Colonic mucosa (tissue), 4 donors: ENCODE measurements at regions not wholly inside any gene's neighbourhood (a gene's known extent, or its start where the extent isn't known, plus 50 kb on each side); places are given as distances from the start of the nearest gene placed in this dataset.

Experiments used
- DNase-seq: peaks from one replicate; pipeline ENCODE4 v3.0.0-alpha.2; 2020
- H3K27ac ChIP-seq: fragments of 200-600 bp; one replicate; pipeline ENCODE4 v1.8.0; 2021
- H3K27me3 ChIP-seq: fragments of 200-600 bp; one replicate; pipeline ENCODE4 v1.8.0; 2021
- H3K36me3 ChIP-seq: fragments of 200-600 bp; one replicate; pipeline ENCODE4 v1.8.0; 2021
- H3K4me1 ChIP-seq: fragments of 200-600 bp; one replicate; pipeline ENCODE4 v1.8.0; 2021; ENCODE audit warnings: mild to moderate bottlenecking
- H3K4me3 ChIP-seq: fragments of 200-600 bp; one replicate; pipeline ENCODE4 v1.8.0; 2021
- H3K9ac ChIP-seq, 2 donors: one replicate each; pipeline ENCODE4 v1.7.0; 2013; ENCODE audit warnings: control low read depth in 2 of 2, low read depth in 2 of 2, low read length in 2 of 2
- H3K9me3 ChIP-seq: fragments of 200-600 bp; one replicate; pipeline ENCODE4 v1.8.0; 2021
- intact Hi-C: fragments of 100-400 bp; cut with DNase I; formaldehyde crosslinking; loops from one replicate; pipeline ENCODE4 v1.14.1; 2022
- TF ChIP-seq, protein P1 (sequence below): fragments of 200-600 bp; IDR thresholded peaks from one replicate; pipeline ENCODE4 v1.8.0; 2022; ENCODE audit warnings: antibody characterized with exemption, mild to moderate bottlenecking
- donor health status: healthy.
- donor health status: DM: no; HTN: no; CAD: no.
- donor health status: DM: no; HTN: no; CAD: no.

- Histone ChIP-seq H3K9ac (no peak overlapping the region), H3K27ac (no peak overlapping the region), H3K9me3 (no peaks in the 10 kb centered on the region), H3K36me3 (no peaks in the 10 kb centered on the region), H3K4me1 (no peaks in the 10 kb centered on the region), H3K27me3 (no peaks in the 10 kb centered on the region), H3K4me3 (no peak overlapping the region)
- intact Hi-C loops, result no loop called here
- DNase-seq, result no peak
- TF ChIP-seq, protein P1, sequence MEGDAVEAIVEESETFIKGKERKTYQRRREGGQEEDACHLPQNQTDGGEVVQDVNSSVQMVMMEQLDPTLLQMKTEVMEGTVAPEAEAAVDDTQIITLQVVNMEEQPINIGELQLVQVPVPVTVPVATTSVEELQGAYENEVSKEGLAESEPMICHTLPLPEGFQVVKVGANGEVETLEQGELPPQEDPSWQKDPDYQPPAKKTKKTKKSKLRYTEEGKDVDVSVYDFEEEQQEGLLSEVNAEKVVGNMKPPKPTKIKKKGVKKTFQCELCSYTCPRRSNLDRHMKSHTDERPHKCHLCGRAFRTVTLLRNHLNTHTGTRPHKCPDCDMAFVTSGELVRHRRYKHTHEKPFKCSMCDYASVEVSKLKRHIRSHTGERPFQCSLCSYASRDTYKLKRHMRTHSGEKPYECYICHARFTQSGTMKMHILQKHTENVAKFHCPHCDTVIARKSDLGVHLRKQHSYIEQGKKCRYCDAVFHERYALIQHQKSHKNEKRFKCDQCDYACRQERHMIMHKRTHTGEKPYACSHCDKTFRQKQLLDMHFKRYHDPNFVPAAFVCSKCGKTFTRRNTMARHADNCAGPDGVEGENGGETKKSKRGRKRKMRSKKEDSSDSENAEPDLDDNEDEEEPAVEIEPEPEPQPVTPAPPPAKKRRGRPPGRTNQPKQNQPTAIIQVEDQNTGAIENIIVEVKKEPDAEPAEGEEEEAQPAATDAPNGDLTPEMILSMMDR, result no peak
Observed at GRCh38 chr5:39482098-39482497, 57.3 kb upstream of the DAB2 start.

DNA sequence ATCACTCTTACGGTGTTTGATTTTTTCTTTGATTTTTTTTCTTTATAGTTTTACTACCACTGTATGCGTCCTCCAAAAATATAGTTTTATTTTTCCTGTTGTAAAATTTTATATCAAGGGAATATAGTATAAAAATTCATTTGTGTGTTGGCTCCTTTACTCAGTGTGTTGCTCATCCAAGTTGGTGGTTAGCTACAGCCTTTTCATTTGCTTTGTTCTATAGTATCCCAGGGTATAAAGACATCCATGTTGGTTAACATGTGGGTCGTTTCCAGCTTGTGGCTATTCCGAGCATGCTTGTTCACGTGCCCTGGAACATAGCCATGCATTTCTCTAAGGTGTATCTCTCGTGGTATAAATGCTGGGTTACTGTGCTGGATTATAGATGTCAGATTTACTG, 54.8 kb upstream of the DAB2 start:
- H3K27me3 ChIP-seq, result no peaks in the 10 kb centered on the region
- no peaks in the 10 kb centered on the region for H3K9me3 ChIP-seq
- H3K4me3 ChIP-seq, result no peak overlapping the region
- intact Hi-C loops, result no loop called here
- no peak overlapping the region for H3K9ac ChIP-seq
- peak; percentile 45 for DNase-seq
- no peak overlapping the region for H3K27ac ChIP-seq
- no peaks in the 10 kb centered on the region for H3K36me3 ChIP-seq
- no peaks in the 10 kb centered on the region for H3K4me1 ChIP-seq
- TF ChIP-seq, protein P1, result no peak

DNA sequence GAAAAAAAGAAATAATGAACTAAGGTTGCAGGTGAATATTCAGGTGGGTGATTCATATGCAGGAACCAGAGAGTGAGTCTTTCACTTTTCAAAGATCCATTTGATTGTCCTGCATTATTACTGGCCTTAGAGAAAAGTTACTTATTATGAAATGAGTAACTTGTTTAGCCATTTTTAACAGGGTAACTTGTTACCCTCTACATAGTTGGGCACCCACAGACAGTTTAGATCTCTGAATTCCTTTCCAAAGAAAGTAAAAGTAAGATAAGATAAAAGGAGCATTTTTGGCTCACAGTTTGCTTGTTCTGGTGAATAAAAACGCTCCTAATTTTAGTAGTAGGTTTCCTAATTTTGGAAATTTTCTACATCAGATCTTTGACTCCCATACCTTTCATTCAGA, 54.1 kb upstream of the DAB2 start:
- H3K27me3 ChIP-seq, result no peaks in the 10 kb centered on the region
- intact Hi-C loops, result no loop called here
- no peak overlapping the region for H3K27ac ChIP-seq
- TF ChIP-seq, protein P1, result no peak
- H3K9me3 ChIP-seq, result no peaks in the 10 kb centered on the region
- no peaks in the 10 kb centered on the region for H3K4me1 ChIP-seq
- H3K4me3 ChIP-seq, result no peak overlapping the region
- H3K36me3 ChIP-seq, result no peaks in the 10 kb centered on the region
- DNase-seq, result no peak
- H3K9ac ChIP-seq, result no peak overlapping the region

GRCh38 chr5:39476843-39477220, 52.1 kb upstream of the DAB2 start:
- DNase-seq, result no peak
- Histone ChIP-seq H3K27ac (no peak overlapping the region), H3K4me3 (no peak overlapping the region), H3K36me3 (no peaks in the 10 kb centered on the region), H3K4me1 (no peaks in the 10 kb centered on the region), H3K9me3 (no peaks in the 10 kb centered on the region), H3K27me3 (no peaks in the 10 kb centered on the region), H3K9ac (no peak overlapping the region)
- TF ChIP-seq, protein P1, result no peak
- intact Hi-C loops, result no loop called here

DNA sequence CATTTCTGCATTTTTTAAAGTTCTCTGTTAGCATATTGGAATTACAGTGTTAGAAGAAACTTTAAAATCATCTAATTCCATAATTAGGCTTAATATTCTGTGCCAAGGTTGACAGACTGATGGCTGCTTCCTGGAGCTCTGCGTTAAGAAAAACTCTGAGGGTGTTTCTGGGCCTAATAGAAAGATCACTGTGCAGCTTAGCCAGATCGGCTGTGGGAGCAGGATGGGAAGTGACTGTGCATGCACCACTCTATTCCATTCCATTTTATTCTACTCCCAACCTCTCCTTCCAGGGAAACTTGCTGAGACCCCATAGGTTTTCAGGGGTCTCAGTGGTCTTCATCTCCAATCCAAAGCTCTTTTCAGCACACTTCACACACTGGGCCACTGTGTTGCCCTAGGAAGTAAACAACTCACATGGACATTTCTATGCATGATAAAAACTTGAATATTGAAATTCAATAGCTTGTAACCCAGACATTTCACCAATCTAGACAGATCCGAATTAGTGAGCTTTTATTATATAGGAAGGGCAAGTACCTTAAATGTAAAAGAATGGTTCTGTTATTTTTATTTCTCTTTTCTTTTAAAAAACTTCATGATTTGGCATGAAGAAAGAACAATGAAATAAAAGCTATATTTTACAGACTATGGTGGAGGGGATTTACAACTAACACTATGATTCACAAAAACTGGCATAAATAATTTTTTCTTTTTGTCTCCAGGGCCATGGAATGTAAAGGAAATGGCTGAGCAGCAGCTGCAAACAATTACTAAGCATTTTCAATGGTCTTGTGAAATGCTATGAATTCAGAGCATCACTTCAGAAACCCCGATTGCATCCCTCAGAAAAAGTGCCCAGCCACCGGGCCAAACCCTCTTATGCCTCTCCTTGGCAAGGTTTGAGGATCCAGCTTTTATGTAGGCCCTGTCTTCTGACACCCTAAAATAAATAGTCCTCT, 51.4 kb upstream of the DAB2 start:
- intact Hi-C loops, result no loop called here
- Histone ChIP-seq H3K4me3 (no peak overlapping the region), H3K27ac (no peak overlapping the region), H3K4me1 (no peaks in the 10 kb centered on the region), H3K9ac (no peak overlapping the region), H3K9me3 (no peaks in the 10 kb centered on the region), H3K36me3 (no peaks in the 10 kb centered on the region), H3K27me3 (no peaks in the 10 kb centered on the region)
- DNase-seq, result no peak
- TF ChIP-seq, protein P1, result no peak
